SK-N-SH treated with all-trans-retinoic acid at 6 μM for 48 hours (cell line): ENCODE measurements at regions not wholly inside any gene's neighbourhood (a gene's known extent, or its start where the extent isn't known, plus 50 kb on each side); places are given as distances from the start of the nearest gene placed in this dataset.

Source experiments
- ATAC-seq: fragments of 200-7000 bp; cut with Tn5 transposase; 3 replicates; pipeline ENCODE4 v1.9.1; 2020; ENCODE audit warnings: mild to moderate bottlenecking, moderate library complexity
- ARNTL ChIP-seq: fragments of 450-650 bp; formaldehyde crosslinking; IDR thresholded peaks from 2 replicates; pipeline ENCODE4 v1.5.0; 2020; ENCODE audit warnings: low read depth, mild to moderate bottlenecking, moderate library complexity, borderline replicate concordance
- BACH2 ChIP-seq: fragments of 250-450 bp; sonication (Bioruptor Pico); IDR thresholded peaks from 2 replicates; pipeline ENCODE4 v1.9.0; 2021; ENCODE audit warnings: mild to moderate bottlenecking, borderline replicate concordance
- CSDC2 ChIP-seq: fragments of 250-450 bp; sonication (Bioruptor Pico); IDR thresholded peaks from 2 replicates; pipeline ENCODE4 v1.5.0; 2020; ENCODE audit warnings: mild to moderate bottlenecking, moderate library complexity
- ESRRG ChIP-seq: fragments of 250-450 bp; sonication (Bioruptor Pico); IDR thresholded peaks from 2 replicates; pipeline ENCODE4 v1.6.1; 2021; ENCODE audit warnings: mild to moderate bottlenecking
- GLIS3 ChIP-seq: fragments of 250-450 bp; sonication (Bioruptor Pico); IDR thresholded peaks from 2 replicates; pipeline ENCODE4 v1.5.0; 2020; ENCODE audit warnings: mild to moderate bottlenecking, moderate library complexity
- ISL1 ChIP-seq: fragments of 250-450 bp; sonication (Bioruptor Pico); IDR thresholded peaks from 2 replicates; pipeline ENCODE4 v2.1.2; 2022; ENCODE audit warnings: mild to moderate bottlenecking, moderate library complexity
- OSR1 ChIP-seq: fragments of 250-450 bp; sonication (Bioruptor Pico); IDR thresholded peaks from 2 replicates; pipeline ENCODE4 v1.8.0; 2022; ENCODE audit warnings: moderate library complexity, mild to moderate bottlenecking, inconsistent platforms
- RARB ChIP-seq: fragments of 250-450 bp; sonication (Bioruptor Pico); IDR thresholded peaks from 2 replicates; pipeline ENCODE4 v1.8.0; 2021; ENCODE audit warnings: mild to moderate bottlenecking, moderate library complexity
- SNAI2 ChIP-seq: fragments of 250-450 bp; sonication (Bioruptor Pico); IDR thresholded peaks from 2 replicates; pipeline ENCODE4 v1.5.0; 2020; ENCODE audit warnings: mild to moderate bottlenecking, moderate library complexity
- ZFP3 ChIP-seq: fragments of 250-450 bp; sonication (Bioruptor Pico); IDR thresholded peaks from 2 replicates; pipeline ENCODE4 v1.5.0; 2020; ENCODE audit warnings: mild to moderate bottlenecking, moderate library complexity
- ZFP30 ChIP-seq: fragments of 450-650 bp; formaldehyde crosslinking; IDR thresholded peaks from 2 replicates; pipeline ENCODE4 v1.5.0; 2022; ENCODE audit warnings: mild to moderate bottlenecking, moderate library complexity
- ZNF565 ChIP-seq: fragments of 450-650 bp; formaldehyde crosslinking; conservative IDR thresholded peaks from 2 replicates; pipeline ENCODE4 v1.5.0; 2020; ENCODE audit warnings: low read depth, mild to moderate bottlenecking, moderate library complexity
- ZNF70 ChIP-seq: fragments of 450-650 bp; formaldehyde crosslinking; IDR thresholded peaks from 2 replicates; pipeline ENCODE4 v1.5.0; 2020; ENCODE audit warnings: mild to moderate bottlenecking, moderate library complexity
- ZNF8 ChIP-seq: fragments of 450-650 bp; formaldehyde crosslinking; IDR thresholded peaks from 2 replicates; pipeline ENCODE4 v1.5.0; 2020; ENCODE audit warnings: mild to moderate bottlenecking, moderate library complexity
- TF ChIP-seq, protein P1 (sequence below): fragments of 250-450 bp; sonication (Bioruptor Pico); IDR thresholded peaks from 2 replicates; pipeline ENCODE4 v1.5.1; 2021; ENCODE audit warnings: mild to moderate bottlenecking, moderate library complexity
- TF ChIP-seq, protein P2 (sequence below): fragments of 250-450 bp; sonication (Bioruptor Pico); IDR thresholded peaks from 2 replicates; pipeline ENCODE4 v1.8.0; 2020; ENCODE audit warnings: mild to moderate bottlenecking, moderate library complexity, borderline replicate concordance
- TF ChIP-seq, protein P3 (sequence below): fragments of 250-450 bp; sonication (Bioruptor Pico); IDR thresholded peaks from 2 replicates; pipeline ENCODE4 v1.8.0; 2021; ENCODE audit warnings: low read depth, mild to moderate bottlenecking, moderate library complexity, borderline replicate concordance
- TF ChIP-seq, protein P4 (sequence below): fragments of 250-450 bp; sonication (Bioruptor Pico); IDR thresholded peaks from 2 replicates; pipeline ENCODE4 v1.5.1; 2020; ENCODE audit warnings: low read depth, mild to moderate bottlenecking, moderate library complexity

DNA sequence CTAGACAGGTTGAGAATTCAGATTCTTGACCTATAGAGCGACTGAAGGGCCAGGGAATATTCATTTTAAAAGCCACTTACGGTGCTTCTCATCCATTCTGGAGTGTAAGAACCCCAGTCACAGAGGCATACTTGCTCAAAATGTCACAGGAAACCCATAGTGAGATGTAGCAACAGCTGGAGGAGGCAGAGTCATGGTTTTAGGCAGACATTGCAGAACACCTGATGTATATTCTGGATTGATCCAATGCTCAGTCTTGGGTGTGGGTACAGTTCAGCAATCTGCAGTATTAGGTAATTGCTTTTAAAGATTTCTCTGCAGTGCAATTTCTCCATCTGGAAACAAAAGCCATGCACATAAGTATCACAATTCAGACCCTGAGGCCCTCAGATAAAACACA lies 137.4 kb upstream of the SLC22A23 start (continued):
- TF ChIP-seq, protein P1, sequence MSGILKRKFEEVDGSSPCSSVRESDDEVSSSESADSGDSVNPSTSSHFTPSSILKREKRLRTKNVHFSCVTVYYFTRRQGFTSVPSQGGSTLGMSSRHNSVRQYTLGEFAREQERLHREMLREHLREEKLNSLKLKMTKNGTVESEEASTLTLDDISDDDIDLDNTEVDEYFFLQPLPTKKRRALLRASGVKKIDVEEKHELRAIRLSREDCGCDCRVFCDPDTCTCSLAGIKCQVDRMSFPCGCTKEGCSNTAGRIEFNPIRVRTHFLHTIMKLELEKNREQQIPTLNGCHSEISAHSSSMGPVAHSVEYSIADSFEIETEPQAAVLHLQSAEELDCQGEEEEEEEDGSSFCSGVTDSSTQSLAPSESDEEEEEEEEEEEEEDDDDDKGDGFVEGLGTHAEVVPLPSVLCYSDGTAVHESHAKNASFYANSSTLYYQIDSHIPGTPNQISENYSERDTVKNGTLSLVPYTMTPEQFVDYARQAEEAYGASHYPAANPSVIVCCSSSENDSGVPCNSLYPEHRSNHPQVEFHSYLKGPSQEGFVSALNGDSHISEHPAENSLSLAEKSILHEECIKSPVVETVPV (CRISPR knock-in tag), result no peak
- no peak for TF ChIP-seq BACH2 (CRISPR knock-in tag)

DNA sequence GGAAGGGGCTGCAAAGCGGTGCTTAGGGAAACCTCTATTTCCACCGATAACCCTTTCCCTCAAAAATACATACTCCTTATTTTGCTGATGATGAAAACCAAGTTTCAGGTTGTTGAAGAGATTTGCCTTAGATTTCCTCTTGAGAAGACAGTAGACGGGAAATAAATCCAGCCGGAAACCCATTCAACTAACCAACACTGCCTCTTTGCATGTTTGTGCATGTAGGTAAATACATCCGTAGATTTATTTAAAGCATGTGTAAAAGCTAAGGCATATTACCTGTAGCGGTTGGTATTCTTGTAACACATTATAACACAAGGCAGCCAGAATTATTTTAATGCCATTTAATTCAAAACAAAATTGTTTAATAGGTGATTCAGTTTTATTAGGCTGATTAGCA lies 136.3 kb upstream of the SLC22A23 start:
- no peak for ATAC-seq
- no peak for TF ChIP-seq ZNF565 (CRISPR knock-in tag)
- TF ChIP-seq ZNF70 (CRISPR knock-in tag), result no peak
- TF ChIP-seq ARNTL (CRISPR knock-in tag), result no peak
- TF ChIP-seq SNAI2 (CRISPR knock-in tag), result no peak
- no peak for TF ChIP-seq ISL1 (CRISPR knock-in tag)
- TF ChIP-seq, protein P2, sequence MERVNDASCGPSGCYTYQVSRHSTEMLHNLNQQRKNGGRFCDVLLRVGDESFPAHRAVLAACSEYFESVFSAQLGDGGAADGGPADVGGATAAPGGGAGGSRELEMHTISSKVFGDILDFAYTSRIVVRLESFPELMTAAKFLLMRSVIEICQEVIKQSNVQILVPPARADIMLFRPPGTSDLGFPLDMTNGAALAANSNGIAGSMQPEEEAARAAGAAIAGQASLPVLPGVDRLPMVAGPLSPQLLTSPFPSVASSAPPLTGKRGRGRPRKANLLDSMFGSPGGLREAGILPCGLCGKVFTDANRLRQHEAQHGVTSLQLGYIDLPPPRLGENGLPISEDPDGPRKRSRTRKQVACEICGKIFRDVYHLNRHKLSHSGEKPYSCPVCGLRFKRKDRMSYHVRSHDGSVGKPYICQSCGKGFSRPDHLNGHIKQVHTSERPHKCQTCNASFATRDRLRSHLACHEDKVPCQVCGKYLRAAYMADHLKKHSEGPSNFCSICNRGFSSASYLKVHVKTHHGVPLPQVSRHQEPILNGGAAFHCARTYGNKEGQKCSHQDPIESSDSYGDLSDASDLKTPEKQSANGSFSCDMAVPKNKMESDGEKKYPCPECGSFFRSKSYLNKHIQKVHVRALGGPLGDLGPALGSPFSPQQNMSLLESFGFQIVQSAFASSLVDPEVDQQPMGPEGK (CRISPR knock-in tag), result no peak
- no peak for TF ChIP-seq ESRRG (CRISPR knock-in tag)
- no peak for TF ChIP-seq OSR1 (CRISPR knock-in tag)
- no peak for TF ChIP-seq CSDC2 (CRISPR knock-in tag)

DNA sequence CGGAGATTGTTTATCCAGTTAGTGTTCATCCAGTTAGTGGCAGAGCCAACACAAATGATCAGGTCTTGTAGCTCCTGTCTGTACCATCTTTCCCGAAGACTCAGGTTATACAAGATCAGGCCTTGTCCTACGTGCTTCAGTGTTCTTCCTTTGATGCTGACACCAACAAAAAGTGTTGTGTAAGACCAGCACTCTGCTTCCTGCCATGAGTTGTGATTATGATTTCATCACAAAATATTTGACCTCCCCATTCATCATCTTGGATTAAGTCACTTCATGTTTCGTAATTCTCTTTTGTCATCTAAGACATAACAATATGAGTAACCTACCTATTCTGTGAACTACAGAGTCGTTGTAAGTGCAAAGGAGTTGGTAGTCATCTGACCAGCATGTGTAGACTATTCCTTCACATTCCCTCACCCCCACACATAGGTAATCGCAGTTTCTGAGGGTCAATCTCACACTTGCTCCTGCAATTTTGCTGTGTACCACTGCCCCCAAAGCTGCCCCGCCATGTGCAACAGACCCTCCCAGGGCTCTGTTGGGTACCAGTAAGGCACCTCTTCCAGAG lies 135.6 kb upstream of the SLC22A23 start:
- no peak for TF ChIP-seq GLIS3 (CRISPR knock-in tag)
- TF ChIP-seq, protein P2 (CRISPR knock-in tag), result no peak
- no peak for TF ChIP-seq ZNF8 (CRISPR knock-in tag)
- TF ChIP-seq, protein P3, sequence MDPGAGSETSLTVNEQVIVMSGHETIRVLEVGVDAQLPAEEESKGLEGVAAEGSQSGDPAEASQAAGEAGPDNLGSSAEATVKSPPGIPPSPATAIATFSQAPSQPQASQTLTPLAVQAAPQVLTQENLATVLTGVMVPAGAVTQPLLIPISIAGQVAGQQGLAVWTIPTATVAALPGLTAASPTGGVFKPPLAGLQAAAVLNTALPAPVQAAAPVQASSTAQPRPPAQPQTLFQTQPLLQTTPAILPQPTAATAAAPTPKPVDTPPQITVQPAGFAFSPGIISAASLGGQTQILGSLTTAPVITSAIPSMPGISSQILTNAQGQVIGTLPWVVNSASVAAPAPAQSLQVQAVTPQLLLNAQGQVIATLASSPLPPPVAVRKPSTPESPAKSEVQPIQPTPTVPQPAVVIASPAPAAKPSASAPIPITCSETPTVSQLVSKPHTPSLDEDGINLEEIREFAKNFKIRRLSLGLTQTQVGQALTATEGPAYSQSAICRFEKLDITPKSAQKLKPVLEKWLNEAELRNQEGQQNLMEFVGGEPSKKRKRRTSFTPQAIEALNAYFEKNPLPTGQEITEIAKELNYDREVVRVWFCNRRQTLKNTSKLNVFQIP, result no peak
- TF ChIP-seq OSR1 (CRISPR knock-in tag), result no peak
- no peak for TF ChIP-seq SNAI2 (CRISPR knock-in tag)
- no peak for TF ChIP-seq BACH2 (CRISPR knock-in tag)
- TF ChIP-seq, protein P4, sequence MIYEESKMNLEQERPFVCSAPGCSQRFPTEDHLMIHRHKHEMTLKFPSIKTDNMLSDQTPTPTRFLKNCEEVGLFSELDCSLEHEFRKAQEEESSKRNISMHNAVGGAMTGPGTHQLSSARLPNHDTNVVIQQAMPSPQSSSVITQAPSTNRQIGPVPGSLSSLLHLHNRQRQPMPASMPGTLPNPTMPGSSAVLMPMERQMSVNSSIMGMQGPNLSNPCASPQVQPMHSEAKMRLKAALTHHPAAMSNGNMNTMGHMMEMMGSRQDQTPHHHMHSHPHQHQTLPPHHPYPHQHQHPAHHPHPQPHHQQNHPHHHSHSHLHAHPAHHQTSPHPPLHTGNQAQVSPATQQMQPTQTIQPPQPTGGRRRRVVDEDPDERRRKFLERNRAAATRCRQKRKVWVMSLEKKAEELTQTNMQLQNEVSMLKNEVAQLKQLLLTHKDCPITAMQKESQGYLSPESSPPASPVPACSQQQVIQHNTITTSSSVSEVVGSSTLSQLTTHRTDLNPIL (CRISPR knock-in tag), result no peak
- TF ChIP-seq ZNF565 (CRISPR knock-in tag), result no peak
- no peak for TF ChIP-seq ZFP3 (CRISPR knock-in tag)
- no peak for TF ChIP-seq ISL1 (CRISPR knock-in tag)
- TF ChIP-seq ZFP30 (CRISPR knock-in tag), result no peak
- no peak for TF ChIP-seq CSDC2 (CRISPR knock-in tag)
- TF ChIP-seq RARB (CRISPR knock-in tag), result no peak
- TF ChIP-seq, protein P1 (CRISPR knock-in tag), result no peak
- no peak for TF ChIP-seq ZNF70 (CRISPR knock-in tag)
- no peak for TF ChIP-seq ESRRG (CRISPR knock-in tag)
- ATAC-seq, result no peak
